ENCODE measurements at regions not wholly inside any gene's neighbourhood (a gene's known extent, or its start where the extent isn't known, plus 50 kb on each side); places are given as distances from the start of the nearest gene placed in this dataset.
"Not testable (repeated sequence)": the region's sequence is repeated elsewhere in the genome, so short reads cannot be mapped to it uniquely, and the experiment has no call there.

DNA sequence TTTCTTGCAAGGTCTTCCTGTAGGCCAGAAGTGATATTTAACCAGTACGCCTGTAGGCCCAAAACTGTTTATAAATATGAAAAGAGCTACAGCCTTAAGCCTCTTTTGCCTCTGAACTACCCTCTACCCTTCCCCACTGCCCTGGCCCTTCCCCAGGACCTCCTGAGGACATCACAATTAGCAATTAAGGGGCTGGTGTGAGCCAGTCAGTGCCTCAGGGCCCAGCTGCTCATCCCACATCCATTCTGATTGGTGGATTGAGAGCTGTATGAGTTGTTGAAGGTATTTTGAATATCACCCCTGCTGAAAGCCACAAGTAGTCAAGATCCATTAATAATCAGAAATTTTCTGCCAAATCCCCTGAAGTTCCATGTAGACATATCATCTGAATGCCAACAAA is 126.3 kb upstream of the TACR1 start:
- DNase-seq (ENCODE audit: low spot score): no peak

GRCh38 chr2:75324861-75325284 is 125.6 kb upstream of the TACR1 start:
- DNase-seq (ENCODE audit: low spot score): no peak

DNA sequence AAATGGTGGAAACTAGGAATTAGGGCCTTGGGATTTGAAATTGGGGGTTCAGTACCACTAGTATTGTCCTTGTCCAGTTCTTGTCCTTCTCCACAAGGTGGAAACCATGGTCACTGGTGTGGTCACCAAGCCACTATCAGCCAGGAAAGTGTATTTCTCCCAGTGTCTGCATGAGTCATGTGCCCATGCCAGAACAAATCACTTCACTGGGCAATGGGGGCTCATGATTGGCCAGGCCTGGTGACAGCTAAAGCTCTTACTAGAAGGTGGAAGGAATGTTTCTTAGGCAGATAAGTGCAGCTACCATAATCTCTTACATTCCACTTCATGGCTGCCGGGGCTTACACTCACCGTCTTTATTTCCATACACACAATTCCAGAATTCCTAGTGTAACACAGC is 124.8 kb upstream of the TACR1 start:
- no peak for DNase-seq (ENCODE audit: low spot score)

GRCh38 chr2:75321599-75321922 is 122.2 kb upstream of the TACR1 start:
- no peak for DNase-seq (ENCODE audit: low spot score)

GRCh38 chr2:75320898-75321598 is 121.7 kb upstream of the TACR1 start:
- no peak for DNase-seq (ENCODE audit: low spot score)

DNA sequence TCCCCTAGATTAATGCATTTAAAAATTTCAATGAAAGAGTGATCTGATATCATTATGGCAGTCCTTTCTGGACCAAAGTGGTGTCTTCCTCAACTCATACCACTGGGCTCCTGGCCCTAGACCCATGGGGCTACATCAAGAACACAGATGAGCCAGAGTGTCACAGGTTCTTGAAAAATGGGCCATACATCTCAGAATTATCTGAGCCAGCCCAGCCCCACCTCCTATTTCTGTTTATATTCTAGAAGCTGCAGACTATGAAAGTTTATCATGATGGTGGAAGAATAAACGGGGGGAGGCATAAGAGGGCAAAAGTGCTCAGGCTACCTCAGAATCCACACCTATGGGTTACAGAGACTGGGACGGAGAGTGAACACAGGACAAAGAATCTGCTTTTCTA is 120.6 kb upstream of the TACR1 start:
- DNase-seq (ENCODE audit: low spot score): no peak

DNA sequence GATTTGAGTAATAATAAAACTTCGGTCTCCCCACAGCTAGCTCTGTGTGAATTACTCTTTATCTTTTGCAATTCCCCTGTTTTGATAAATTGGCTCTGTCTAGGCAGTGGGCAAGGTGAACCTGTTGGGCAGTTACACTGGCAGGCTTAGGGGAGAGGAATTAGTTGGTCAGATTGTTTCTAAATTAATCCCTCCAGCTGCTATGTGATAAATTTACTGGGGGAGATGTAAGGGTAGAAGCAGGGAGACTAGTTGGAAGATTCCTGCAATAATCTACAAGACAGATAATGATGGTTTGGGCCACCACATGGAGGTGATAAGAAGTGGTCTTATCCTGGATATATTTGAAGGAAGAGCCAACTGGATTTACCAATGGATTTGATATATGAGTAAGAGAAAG is 118.5 kb upstream of the TACR1 start:
- DNase-seq (ENCODE audit: low spot score): no peak

- DNase-seq (ENCODE audit: low spot score): no peak
Observed at GRCh38 chr2:75317316-75317715, 118.0 kb upstream of the TACR1 start.

DNA sequence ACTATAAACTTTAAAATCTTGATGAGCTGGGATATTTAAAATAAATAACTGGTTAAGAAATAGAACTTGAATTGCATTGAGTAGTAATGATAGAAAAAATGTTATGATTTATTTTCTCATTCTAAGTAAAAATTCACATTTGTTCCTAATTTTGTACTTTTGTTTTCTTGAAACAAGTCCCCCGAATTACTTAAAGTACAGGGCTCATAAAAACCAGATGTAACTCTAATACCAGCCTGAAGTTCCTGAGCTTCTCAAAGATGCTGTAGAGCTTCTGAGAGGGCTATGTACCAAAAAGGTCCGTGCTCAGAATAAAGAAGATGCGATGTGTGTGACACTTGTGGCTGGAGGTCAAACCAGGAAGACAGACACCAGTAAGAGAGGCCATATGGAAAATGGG is 116.1 kb upstream of the TACR1 start:
- DNase-seq (ENCODE audit: low spot score): no peak

- DNase-seq (ENCODE audit: low spot score): peak; percentile 73
Observed at GRCh38 chr2:75311993-75312392, 112.7 kb upstream of the TACR1 start.

GRCh38 chr2:75311521-75311920 is 112.2 kb upstream of the TACR1 start:
- DNase-seq (ENCODE audit: low spot score): no peak

GRCh38 chr2:75310876-75311275 is 111.6 kb upstream of the TACR1 start:
- DNase-seq (ENCODE audit: low spot score): no peak

- DNase-seq (ENCODE audit: low spot score): no peak
Observed at GRCh38 chr2:75309596-75310463, 110.5 kb upstream of the TACR1 start.

DNA sequence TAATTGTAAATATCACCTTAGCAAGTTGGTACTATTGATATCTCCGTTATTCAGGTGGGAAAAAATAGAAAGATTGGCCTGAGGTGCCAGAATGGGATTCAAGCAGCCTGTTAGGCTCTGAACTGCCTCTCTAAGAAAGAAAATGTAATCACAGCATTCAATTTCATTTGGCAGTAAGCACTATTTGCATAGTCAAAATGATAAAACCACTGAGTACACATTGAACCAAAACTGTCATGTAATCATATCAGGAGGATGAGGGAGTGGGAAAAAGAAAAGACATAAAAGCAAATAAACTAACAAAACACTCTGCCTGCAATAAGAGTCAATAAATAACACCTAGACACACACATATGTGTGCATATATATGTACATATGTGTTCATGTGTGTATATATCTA is 103.9 kb upstream of the TACR1 start:
- no peak for DNase-seq (ENCODE audit: low spot score)

- no peak for DNase-seq (ENCODE audit: low spot score)
Observed at GRCh38 chr2:75294362-75294761, 95.0 kb upstream of the TACR1 start.

GRCh38 chr2:75292826-75293225 is 93.5 kb upstream of the TACR1 start:
- no peak for DNase-seq (ENCODE audit: low spot score)

DNA sequence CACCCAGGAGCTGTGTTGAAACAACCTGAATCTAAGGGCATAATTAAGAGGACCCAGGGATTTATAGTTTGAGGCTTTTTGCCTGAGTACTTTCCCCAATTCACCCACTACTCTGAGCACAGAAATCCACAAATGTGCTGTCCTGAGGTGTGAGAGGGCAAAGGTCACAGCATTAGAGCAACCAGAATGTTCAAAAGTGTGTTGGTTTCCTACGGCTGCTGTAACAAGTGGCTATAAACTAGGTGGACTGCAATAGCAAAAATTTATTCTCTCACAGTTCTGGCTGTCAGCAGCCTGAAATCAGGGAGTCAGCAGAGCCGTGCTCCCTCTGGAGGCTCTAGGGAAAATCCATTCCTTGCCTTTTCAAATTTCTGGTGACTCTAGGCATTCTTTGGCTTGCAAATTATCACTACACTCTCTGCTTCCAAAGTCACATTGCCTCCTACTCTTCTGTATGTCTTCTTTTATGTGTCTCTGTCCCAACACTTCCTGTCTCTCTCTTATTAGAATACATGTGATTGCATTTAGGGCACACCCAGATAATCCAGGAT is 91.4 kb upstream of the TACR1 start:
- DNase-seq (ENCODE audit: low spot score): no peak

DNA sequence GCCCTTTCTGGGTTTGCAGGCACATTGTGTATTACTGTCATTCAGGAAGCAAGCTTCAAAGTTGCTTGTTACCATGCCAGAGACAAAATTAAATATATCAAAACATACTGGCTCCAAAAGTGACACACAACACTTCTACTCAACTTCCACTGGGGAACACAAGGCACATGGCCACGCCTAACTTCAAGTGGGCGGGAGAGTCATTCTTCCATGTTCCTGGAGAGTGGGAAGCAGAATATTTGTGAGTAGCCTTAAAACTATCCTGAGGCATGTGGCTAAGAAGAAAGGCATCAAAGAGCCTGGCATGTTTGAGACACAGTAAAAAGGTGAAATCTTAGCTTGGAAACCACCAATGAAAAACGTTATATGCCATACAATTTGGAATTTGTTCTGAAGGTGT is 90.5 kb upstream of the TACR1 start:
- no peak for DNase-seq (ENCODE audit: low spot score)

DNA sequence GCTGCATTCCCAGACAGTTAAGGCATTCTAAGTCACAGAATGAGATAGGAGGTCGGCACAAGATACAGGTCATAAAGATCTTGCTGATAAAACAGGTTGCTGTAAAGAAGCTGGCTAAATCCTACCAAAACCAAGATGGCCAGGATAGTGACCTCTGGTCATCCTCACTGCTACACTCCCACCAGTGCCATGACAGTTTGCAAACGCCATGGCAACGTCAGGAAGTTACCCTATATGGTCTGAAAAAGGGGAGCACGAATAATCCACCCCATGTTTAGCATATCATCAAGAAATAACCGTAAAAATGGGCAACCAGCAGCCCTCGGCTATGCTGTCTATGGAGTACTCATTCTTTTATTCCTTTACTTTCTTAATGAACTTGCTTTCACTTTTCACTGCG is 89.9 kb upstream of the TACR1 start:
- not testable (repeated sequence) for DNase-seq (ENCODE audit: low spot score)

- DNase-seq (ENCODE audit: low spot score): no peak
Observed at GRCh38 chr2:75288760-75289159, 89.4 kb upstream of the TACR1 start.

GRCh38 chr2:75287624-75288316 is 88.5 kb upstream of the TACR1 start:
- no peak for DNase-seq (ENCODE audit: low spot score)

- DNase-seq (ENCODE audit: low spot score): no peak
Observed at GRCh38 chr2:75284345-75284744, 85.0 kb upstream of the TACR1 start.
